Amygdala (tissue), 56 donors: ENCODE measurements at regions not wholly inside any gene's neighbourhood (a gene's known extent, or its start where the extent isn't known, plus 50 kb on each side); places are given as distances from the start of the nearest gene placed in this dataset.

Experiments
- DNase-seq, 56 donors: peaks; one replicate each; lab custom pipeline; 2025; lab: John Stamatoyannopoulos, UW

DNA sequence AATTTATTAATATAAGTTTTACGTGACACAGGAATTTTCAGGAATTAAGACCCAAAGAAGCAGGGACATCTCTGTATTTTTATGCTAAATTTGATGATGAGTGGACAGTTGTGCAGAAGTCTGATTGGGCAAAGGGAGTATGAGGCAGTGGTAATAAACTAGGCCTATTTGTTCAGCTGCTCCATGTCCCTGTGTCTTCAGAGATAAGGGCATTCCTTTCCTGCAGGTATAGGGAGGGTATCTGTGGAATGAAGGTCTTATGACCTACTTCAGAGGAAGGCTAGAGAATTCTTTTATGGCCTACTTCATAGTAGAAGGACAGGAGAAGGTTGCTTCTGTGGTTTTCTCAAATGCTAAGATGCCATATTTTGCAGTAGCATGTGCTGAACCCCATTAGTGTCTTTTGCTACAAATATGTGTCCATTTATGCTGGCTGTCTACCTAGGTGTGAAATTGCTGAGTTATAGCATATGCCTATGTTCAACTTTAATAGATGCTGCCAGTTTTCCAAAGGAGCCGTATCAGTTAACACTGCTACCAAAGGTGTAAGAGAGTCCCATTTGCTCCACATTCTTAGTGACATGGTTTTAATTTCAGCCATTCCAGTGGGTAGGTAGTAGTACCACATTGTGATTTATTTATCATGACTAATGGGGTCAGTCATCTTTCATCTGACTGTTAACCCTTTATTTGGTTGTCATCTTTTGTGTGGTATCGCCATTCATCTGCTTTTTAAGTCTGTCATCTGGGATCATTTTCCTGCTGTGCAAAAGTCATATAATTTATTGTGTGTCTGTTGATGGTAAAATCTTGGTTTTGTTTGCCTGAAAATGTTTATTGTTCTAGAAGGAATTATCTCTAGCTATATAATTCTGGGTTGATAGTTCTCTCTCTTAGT is 410.7 kb upstream of the RGS6 start:
- DNase-seq = no peak

DNA sequence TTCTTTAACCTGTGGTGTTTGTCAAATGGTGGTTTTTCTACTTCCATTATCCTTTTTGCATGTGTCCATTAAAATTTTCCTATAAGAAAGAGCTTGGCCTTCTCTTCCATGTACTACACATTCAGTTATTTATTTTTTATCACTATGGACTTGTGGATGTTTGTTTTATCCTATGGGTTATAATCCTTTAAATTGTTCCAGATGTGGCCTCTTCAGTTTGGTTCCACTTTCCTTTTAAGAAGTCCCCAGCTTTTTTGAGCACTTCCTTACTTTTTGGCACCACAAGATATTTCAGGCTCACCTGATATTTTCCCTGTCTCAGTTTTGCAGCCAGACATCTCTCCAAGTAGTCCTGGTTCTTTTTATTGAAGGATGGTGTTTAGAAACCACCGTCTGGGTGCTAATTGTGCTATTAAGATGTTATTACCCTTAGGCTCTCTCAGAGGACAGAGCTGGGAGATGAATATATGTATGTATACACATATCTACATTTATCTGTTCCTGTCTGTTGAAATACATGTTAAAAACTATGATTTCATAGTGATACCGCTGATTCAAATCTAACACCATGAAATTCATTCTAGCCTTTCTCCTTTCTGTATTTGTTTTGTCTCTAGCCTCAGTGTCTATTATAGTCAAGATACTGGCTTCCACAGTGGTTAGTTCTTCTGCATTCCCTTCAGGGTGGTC is 408.5 kb upstream of the RGS6 start:
- no peak for DNase-seq

DNA sequence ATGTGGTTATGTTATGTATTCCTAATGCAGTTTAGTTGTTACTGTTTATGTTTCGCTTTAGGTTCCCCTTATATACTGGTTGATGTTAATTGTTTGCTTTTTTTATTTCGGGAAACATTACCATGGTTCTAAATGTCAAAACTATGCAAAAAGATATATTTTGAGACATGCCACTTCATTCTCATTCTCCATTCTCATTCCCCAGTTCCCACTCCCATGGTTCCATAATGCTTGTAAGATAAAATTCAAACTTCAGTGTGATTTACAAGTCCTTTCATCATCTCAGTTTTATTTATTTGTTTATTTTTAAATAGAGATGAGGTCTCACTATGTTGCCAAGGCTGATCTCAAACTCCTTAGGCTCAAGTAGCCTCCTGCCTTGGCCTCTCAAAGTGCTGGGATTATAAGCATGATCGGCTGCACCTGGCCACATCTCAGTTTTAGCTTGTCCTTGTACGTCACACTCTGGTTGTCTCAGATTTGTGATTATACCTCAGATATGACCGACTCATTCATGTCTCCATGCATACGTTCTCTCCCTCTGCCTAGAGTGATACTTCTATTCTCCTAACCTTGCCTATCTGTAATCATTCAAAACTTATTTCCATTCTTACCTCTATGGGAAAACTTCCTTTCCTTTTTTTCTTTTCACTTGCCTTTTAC is 407.8 kb upstream of the RGS6 start:
- no peak for DNase-seq

DNA sequence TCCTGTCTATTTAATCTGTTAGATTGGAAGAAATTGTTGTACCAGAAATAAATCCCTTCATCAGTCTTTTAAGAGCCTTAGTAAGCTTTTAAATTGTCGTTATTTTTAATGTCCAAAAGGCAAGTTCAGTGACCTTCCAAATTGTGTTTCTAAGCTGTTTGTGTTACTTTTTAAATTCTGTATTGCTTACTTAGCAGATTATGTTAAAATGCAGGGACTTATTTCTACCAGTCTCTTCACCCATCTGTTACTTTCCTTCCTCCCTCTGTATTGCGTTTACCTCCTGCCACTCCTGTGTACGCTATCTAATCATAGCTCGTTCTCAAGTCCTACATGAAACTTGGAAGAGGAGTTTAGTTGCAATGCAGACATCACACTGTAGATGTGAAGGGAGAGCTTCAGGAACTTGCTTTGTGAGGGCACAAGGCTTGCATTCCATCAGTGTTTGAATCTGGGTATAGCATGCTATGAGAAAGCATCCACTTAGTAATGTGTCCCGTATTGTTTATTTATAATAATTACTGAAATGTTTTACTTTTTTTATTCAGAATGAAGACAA is 406.5 kb upstream of the RGS6 start:
- no peak for DNase-seq

DNA sequence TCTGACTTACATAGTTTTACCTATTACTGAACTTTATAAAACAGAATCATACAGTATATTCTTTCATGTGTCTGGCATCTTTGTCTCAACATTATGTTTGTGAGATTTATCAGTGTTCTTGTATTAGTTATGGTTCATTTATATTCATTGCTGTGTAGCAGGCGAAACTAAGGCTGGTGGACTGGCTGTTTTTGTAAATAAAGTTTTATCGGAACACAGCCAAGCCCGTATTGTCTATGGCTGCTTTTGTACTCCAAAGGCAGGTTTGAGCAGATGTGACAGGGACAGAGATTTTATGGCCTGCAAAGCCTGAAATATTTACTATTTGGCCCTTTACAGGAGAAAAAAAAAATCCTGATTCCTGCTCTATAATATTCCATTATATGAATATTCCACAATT is 405.8 kb upstream of the RGS6 start:
- DNase-seq = no peak

DNA sequence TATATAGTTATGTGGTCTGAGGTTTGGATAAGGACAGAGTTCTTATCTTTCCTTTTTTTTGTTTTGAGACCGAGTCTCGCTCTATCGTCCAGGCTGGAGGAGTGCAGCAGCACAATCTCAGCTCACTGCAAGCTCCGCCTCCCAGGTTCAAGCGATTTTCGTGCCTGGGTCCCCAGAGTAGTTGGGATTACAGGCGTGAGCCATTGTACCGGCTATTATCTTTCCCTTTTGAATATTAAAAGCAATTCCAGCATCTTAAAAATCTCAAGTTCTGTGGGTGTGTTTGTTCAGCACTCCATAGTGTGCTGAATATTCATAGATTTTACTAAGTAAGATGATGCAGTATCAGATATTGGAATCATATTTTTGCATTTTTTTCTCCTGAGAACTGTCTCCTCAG is 404.4 kb upstream of the RGS6 start:
- DNase-seq = no peak

DNA sequence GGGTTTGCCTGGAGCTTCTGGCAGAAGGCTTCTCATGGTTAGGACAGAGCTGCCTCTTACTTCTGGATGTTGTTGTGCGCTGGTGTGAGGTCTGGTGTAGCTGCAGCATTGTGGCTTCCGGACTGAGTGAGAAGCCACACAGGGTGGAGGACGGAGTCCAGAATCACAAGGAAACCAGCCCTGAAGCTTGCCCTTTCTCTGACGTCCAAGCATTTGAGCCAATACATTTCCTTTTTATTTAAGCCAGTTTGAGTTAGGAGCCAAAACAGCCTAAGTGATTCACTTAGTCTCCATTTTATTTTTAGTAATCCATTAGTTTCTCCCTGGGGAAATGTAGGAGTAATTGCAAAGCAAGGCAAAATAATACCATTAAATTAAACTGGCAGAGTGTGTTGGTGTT is 402.4 kb upstream of the RGS6 start:
- peak in 10 of 56 donors; percentile 3 to 47 (median 14) for DNase-seq

DNA sequence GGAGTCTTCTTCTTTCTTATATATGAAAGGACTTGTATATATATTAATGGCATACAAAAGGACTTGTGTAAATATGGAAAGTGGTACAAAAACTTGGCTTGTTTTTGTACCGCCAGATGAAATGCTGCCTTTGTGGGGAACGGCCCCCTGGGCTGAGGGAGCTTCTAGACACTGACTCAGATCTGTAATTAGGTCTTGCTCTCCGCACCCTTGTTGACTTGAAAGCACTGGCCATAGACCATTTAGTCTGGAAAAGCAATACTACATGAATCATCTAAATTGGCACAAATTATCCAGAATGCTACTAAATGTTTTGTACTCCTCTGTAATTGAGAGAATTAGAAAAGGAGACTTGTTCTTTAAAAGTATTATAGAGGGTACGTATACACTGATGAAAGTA is 399.9 kb upstream of the RGS6 start:
- peak in 3 of 56 donors; percentile 6 to 13 (median 10) for DNase-seq

DNA sequence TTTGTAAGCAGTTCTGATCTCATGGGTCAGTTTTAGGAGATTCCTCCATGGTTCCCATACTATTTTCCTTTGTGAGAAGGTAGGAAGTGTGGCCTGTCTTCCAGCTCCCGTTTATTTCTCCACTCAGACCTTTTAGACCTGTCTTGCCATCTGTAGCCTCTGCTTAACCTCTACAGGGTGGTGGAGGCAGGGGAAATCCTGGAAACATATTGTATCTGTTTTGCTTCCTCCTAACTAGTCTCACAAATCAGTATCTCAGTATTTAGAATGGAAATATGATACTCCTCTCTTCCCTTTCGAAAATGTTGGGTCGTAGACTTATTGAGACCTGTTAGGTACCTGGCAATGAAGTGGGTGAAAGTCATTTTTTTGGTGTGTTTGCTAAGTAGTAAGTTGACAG is 399.4 kb upstream of the RGS6 start:
- DNase-seq = no peak

DNA sequence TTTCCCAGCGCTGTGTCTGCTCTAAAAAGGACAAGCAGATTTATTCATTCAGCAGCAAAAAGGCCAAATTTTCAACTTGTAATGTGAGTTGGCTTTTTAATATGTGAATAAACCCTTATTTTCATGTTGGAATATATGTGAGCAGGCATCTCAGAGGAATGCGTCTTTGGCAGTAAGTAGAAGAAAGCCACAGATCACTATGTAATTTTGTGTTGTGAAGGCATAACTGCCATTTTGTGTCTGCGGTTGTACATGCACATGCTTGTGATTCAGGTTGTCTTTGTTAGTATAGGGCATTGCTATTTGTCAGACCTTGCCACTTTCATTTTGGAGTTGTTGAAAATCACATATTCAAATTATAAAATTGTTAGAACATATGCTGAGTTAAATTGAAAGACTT is 398.8 kb upstream of the RGS6 start:
- no peak for DNase-seq

DNA sequence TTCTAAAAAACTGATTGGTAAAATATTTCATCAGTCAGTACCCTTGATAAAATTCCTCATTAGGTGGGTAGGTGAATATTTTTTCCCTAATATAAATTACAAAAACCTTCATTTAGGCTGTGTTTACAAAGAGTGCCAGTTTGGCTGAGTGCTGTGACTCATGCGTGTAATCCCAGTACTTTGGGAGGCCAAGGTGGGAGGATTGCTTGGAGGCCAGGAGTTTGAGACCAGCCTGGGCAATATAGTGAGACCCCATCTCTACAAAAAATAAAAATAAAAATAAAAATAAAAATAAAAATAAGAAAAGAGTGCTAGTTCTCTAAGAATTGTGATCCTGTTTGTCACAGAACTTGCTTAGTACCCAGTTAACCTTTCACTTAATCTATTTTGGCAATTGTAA is 398.4 kb upstream of the RGS6 start:
- no peak for DNase-seq

DNA sequence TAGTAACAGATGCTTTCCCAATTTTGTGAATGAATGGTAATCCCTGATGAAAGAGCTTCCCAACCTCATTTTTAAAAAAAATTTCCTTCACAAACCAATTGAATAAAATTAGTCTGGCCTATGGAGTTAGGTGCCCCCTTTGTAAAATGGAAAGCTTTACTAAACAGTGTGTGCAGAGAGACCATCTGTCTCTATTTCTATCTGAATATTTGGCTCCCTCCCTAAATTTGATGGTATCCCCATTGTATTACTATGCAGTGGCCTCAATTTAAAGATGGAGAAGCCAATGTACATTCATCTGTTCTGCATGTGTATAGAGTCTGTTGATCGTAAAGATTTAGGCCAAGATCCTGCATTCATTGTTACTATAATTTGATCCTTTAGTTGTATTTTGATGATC is 397.7 kb upstream of the RGS6 start:
- no peak for DNase-seq

DNA sequence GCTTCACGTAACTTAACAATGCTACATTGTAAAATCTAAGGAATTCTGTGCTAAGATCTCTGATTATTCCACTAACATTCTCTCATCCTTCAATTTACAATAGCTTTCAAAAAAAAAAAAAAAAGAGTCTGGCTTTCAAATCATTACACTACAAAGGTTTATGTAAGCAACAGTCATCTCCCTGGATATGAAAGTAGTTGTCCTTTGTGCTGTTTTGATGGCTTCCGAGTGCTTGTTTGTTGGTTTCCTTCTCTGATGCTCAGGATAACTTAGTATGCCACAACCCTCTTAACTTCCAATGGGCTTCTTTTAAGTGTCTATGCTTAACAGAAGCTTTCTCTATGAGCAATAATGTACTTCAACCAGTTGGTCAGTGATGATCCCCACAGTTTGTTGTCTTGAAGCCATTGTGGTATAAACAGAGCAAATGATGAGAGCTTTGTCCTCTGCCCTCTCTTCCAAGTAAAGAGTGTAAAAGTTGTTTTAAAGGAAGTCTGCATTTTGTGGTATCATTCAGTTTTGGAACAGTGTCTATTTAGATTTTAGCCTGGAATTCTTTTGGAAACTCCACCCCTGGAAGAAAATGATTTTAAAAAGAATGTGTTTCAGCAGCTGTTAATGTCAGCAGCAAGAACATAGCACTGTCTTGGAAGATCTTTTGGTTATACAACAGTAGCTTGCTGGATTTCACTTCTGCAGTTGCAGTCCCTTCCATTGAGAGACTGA is 396.1 kb upstream of the RGS6 start:
- no peak for DNase-seq

DNA sequence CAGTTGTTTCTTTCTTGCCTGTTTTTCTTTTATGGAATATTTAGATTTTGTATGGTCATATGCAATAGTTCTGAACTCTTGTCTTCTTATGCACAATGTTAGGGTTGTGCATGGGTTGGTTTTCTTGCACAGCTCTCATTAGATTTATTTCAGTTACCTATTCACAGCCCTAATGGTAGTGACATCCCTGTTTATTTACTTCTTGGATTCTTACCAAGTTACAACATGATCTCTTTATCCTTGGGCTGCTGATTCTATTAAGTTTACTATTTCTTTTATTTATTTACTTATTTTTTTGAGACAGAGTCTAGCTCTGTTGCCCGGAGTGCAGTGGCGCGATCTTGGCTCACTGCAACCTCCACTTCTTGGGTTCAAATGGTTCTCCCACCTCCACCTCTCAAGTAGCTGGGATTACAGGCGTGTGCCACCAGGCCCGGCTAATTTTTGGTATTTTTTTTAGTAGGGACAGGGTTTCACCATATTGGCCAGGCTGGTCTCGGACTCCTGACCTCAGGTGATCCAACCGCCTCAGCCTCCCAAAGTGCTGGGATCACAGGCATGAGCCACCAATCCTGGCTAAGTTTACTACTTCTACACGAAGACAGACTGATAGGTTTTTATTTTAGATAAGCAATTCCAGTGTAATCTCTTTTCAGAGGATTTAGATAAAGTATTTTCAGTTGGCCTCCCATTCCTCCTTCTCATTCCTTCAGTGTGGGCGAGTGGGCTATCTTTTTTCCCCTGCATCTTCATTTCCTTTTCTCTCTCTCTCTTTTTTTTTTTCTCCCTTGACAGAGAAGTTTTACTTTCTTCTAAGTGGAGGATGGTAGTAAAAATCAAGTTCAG is 395.1 kb upstream of the RGS6 start:
- no peak for DNase-seq

DNA sequence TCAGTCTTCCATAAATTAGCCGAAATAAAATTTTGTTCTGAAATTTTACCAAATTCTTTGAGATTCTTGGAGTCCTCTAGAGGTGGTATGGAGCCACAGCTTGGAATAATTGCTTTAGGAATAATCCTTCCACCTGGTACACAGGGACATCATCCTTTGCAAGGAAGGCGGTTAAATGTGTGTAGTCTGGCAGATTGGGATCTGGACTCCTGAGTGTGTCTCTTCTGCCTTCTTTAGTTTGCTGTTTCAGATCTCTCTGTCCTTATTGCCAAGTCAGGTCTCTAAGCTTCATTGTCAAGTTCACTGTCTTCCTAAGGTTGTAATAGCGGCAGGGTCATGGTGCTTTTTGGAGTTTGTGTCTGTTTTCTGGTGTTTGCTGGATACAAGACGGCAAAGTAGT is 393.9 kb upstream of the RGS6 start:
- DNase-seq = no peak

DNA sequence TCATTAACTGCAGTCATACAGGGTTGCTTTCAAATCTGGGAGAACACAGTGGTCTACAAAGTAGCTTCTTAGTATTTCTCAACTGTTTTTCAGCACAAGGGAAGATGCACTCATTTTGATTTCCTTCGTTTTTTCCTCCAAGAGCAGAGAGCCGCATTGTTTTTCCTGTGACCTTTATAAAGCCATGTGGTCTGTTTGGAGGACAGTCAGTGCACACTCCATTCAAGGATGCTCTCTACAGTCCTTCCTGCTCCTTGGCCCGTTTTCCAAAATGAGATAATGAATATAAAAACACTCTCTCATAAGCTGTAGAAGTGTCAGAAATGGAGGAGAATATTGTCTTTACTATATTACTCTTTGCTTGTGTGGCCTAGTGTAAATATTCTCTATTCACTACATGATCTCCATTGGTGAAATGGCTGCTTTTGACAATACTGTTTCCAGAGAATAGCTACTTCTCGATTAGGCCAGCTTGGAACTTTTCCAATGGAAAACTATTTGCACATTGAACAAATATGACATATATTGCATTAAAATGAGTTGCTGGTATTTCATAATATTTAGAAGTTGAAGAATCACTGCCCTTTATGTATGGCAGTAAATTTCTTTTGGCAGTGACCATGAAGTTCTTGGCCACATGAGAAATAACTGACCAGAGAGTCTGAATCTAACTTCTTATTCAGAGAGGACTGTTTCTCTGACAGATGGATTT is 393.1 kb upstream of the RGS6 start:
- no peak for DNase-seq

DNA sequence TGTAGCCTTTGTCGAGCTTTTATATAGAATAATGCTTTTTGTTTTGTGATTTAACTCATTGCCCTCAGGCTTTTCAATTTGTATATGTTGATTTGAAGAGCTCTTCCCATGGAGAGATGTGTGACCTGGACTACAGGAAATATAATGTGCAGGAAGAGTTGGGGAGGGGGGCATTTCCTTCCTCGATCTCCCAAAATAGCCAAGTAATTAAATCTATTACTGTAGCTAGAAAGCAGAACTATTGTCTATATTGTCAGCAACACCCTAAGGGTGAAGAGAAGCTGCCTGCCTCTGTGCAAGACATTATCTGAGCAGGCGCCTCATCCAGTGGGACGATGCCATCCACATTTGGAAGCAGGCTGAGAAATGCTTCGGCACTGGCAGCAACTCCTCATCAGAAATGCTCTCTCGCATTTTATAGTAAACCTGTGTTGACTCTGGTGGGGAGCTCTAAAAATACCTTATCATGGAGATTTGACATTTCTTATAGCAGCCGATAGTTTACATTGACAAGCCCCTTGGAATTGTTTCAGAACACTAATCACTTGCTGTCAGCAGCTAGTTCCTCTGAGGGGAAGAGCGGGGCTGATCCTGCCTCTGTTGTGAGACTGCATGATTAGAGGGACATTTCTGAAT is 392.5 kb upstream of the RGS6 start:
- peak in 19 of 56 donors; percentile 3 to 58 (median 20) for DNase-seq

DNA sequence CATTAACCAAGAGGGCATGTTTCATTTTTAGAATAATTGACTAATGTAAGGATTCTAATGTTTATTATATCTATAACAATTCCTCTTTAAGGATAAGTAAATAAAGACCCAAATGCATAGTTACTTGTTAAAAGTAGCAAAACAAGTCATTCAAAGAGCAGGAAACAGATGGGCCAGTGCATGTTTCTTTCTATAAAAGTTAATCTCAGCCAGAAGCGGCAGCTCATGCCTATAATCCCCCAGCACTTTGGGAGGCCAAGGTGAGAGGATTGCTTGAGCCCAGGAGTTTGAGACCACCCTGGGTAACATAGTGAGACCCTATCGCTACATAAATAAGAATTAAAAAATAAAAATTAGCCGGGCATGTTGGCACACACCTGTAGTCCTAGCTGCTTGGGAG is 391.0 kb upstream of the RGS6 start:
- DNase-seq = no peak
